HEK293 (cell line): ENCODE measurements at regions not wholly inside any gene's neighbourhood (a gene's known extent, or its start where the extent isn't known, plus 50 kb on each side); places are given as distances from the start of the nearest gene placed in this dataset.

Experiments
- GFI1B ChIP-seq: fragments of 450-650 bp; formaldehyde crosslinking; IDR thresholded peaks from 2 replicates; pipeline ENCODE4 v1.5.1; 2016; ENCODE audit warnings: missing biosample characterization, missing genetic modification characterization
- ZBTB1 ChIP-seq: fragments of 450-650 bp; formaldehyde crosslinking; IDR thresholded peaks from 2 replicates; pipeline ENCODE4 v1.5.1; 2016; ENCODE audit warnings: missing biosample characterization, missing genetic modification characterization
- ZBTB21 ChIP-seq: fragments of 450-650 bp; formaldehyde crosslinking; IDR thresholded peaks from 2 replicates; pipeline ENCODE4 v1.5.1; 2017; ENCODE audit warnings: missing biosample characterization, missing genetic modification characterization
- ZNF692 ChIP-seq: fragments of 450-650 bp; formaldehyde crosslinking; IDR thresholded peaks from 2 replicates; pipeline ENCODE4 v1.5.1; 2016; ENCODE audit warnings: missing biosample characterization, missing genetic modification characterization
- TF ChIP-seq, protein P1 (sequence below): fragments of 450-650 bp; formaldehyde crosslinking; IDR thresholded peaks from 2 replicates; pipeline ENCODE4 v1.5.1; 2016; ENCODE audit warnings: missing biosample characterization, missing genetic modification characterization
- TF ChIP-seq, protein P2 (sequence below): fragments of 450-650 bp; formaldehyde crosslinking; IDR thresholded peaks from 2 replicates; pipeline ENCODE4 v1.5.1; 2016; ENCODE audit warnings: missing biosample characterization, missing genetic modification characterization

- no peak for TF ChIP-seq ZBTB21 (tag by site-specific recombination)
- TF ChIP-seq, protein P1, sequence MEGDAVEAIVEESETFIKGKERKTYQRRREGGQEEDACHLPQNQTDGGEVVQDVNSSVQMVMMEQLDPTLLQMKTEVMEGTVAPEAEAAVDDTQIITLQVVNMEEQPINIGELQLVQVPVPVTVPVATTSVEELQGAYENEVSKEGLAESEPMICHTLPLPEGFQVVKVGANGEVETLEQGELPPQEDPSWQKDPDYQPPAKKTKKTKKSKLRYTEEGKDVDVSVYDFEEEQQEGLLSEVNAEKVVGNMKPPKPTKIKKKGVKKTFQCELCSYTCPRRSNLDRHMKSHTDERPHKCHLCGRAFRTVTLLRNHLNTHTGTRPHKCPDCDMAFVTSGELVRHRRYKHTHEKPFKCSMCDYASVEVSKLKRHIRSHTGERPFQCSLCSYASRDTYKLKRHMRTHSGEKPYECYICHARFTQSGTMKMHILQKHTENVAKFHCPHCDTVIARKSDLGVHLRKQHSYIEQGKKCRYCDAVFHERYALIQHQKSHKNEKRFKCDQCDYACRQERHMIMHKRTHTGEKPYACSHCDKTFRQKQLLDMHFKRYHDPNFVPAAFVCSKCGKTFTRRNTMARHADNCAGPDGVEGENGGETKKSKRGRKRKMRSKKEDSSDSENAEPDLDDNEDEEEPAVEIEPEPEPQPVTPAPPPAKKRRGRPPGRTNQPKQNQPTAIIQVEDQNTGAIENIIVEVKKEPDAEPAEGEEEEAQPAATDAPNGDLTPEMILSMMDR (tag by site-specific recombination) = no peak
- no peak for TF ChIP-seq ZNF692
- TF ChIP-seq, protein P2, sequence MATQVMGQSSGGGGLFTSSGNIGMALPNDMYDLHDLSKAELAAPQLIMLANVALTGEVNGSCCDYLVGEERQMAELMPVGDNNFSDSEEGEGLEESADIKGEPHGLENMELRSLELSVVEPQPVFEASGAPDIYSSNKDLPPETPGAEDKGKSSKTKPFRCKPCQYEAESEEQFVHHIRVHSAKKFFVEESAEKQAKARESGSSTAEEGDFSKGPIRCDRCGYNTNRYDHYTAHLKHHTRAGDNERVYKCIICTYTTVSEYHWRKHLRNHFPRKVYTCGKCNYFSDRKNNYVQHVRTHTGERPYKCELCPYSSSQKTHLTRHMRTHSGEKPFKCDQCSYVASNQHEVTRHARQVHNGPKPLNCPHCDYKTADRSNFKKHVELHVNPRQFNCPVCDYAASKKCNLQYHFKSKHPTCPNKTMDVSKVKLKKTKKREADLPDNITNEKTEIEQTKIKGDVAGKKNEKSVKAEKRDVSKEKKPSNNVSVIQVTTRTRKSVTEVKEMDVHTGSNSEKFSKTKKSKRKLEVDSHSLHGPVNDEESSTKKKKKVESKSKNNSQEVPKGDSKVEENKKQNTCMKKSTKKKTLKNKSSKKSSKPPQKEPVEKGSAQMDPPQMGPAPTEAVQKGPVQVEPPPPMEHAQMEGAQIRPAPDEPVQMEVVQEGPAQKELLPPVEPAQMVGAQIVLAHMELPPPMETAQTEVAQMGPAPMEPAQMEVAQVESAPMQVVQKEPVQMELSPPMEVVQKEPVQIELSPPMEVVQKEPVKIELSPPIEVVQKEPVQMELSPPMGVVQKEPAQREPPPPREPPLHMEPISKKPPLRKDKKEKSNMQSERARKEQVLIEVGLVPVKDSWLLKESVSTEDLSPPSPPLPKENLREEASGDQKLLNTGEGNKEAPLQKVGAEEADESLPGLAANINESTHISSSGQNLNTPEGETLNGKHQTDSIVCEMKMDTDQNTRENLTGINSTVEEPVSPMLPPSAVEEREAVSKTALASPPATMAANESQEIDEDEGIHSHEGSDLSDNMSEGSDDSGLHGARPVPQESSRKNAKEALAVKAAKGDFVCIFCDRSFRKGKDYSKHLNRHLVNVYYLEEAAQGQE (tag by site-specific recombination) = no peak
- TF ChIP-seq GFI1B (tag by site-specific recombination) = no peak
- no peak for TF ChIP-seq ZBTB1
These were observed 454.1 kb downstream of the ATP23 start for GRCh38 chr12:58395470-58395869.
